Aorta (tissue), 5 donors: ENCODE measurements at regions not wholly inside any gene's neighbourhood (a gene's known extent, or its start where the extent isn't known, plus 50 kb on each side); places are given as distances from the start of the nearest gene placed in this dataset.

Source experiments
- ATAC-seq: fragments of 200-7000 bp; cut with Tn5 transposase; one replicate; pipeline ENCODE4 v1.9.1; 2022; ENCODE audit warnings: moderate library complexity; ENCODE audit not compliant: low FRiP score
- DNase-seq, 2 donors: peaks; one replicate each; pipeline ENCODE4 v3.0.0-alpha.2; 2020
- H3K27ac ChIP-seq, 2 donors: one replicate each; pipeline ENCODE4 v1.5.1; 2013; ENCODE audit warnings: low read length in 2 of 2, mild to moderate bottlenecking in 2 of 2, moderate library complexity in 2 of 2, control low read depth in 1 of 2, inconsistent platforms in 1 of 2, low read depth in 1 of 2
- H3K27me3 ChIP-seq, 2 donors: one replicate each; pipeline ENCODE4 v1.6.1; 2013; ENCODE audit warnings: control low read depth in 1 of 2, low read length in 1 of 2, mild to moderate bottlenecking in 1 of 2, moderate library complexity in 1 of 2; ENCODE audit not compliant: insufficient read depth in 2 of 2, control insufficient read depth in 1 of 2
- H3K36me3 ChIP-seq, 2 donors: one replicate each; pipeline ENCODE4 v1.6.1; 2013; ENCODE audit warnings: control low read depth in 1 of 2, low read length in 1 of 2, mild to moderate bottlenecking in 1 of 2; ENCODE audit not compliant: insufficient read depth in 2 of 2, control insufficient read depth in 1 of 2
- H3K4me1 ChIP-seq, 2 donors: one replicate each; pipeline ENCODE4 v1.6.1; 2013; ENCODE audit warnings: low read length in 2 of 2, control low read depth in 1 of 2, mild to moderate bottlenecking in 1 of 2, moderate library complexity in 1 of 2; ENCODE audit not compliant: insufficient read depth in 2 of 2, control insufficient read depth in 1 of 2
- H3K4me3 ChIP-seq, 2 donors: one replicate each; pipeline ENCODE4 v1.5.1; 2013; ENCODE audit warnings: low read length in 2 of 2, control low read depth in 1 of 2, mild to moderate bottlenecking in 1 of 2
- H3K9me3 ChIP-seq: one replicate; pipeline ENCODE4 v1.6.1; 2013; ENCODE audit warnings: mild to moderate bottlenecking, low read length; ENCODE audit not compliant: control insufficient read depth
- WGBS, 2 donors: extraction: QIAGEN DNeasy Blood & Tissue Kit; methylation state at CpG; one replicate each; pipeline ENCODE4 v1.1.7; 2013; 5-methylcytosine and 5-hydroxymethylcytosine counted together
- intact Hi-C, 2 donors: fragments of 100-400 bp; cut with DNase I; formaldehyde crosslinking; loops; one replicate each; pipeline versions ENCODE4 v1.14.2 to v1.15.0; 2022
- donor health status: healthy with polysubstance abuse.
- donor health status: Bipolar disorder and iron deficiency.
- donor health status: DM: no; HTN: no; CAD: no.
- donor health status: DM: no; HTN: no; CAD: no.
- donor health status: DM: yes; HTN: yes; CAD: no.

- H3K27ac ChIP-seq = no peak overlapping the region
- H3K36me3 ChIP-seq = no peaks in the 10 kb centered on the region
- H3K4me3 ChIP-seq = no peak overlapping the region
- peak; percentile 78 for ATAC-seq
- WGBS, 2 donors = 0 to 17% methylated on average over 5 of the region's 5 CpGs
- no peaks in the 10 kb centered on the region for H3K9me3 ChIP-seq
- no peaks in the 10 kb centered on the region for H3K4me1 ChIP-seq
- no peak for DNase-seq
- H3K27me3 ChIP-seq = no peaks in the 10 kb centered on the region
- intact Hi-C loops = no loop called here
Observed at GRCh38 chrX:39336671-39337311, 535.5 kb downstream of the MID1IP1 start.

DNA sequence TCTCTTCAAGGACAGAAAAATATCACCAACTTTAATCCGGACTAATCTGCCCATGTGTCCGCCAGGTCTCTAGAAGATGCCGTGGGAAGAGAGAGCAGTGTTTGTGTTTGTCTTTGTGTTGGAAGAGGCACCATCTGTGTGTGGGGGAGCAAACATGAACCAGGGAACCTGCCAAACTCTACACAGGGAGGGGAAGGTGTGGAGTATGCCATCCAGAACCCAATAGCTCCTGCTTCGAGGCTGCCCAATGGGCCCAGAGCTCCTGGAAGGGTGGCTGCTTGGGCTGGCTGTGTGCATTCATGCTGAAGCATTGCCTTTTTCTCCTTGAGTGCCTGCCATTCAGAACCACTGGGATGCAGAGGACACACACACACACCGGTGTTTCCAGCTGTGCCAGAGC, 536.2 kb downstream of the MID1IP1 start:
- DNase-seq = no peak
- WGBS, 2 donors = 30 to 46% methylated on average over 5 of the region's 5 CpGs
- Histone ChIP-seq H3K4me3 (no peak overlapping the region), H3K27ac (no peak overlapping the region), H3K27me3 (no peaks in the 10 kb centered on the region), H3K9me3 (no peaks in the 10 kb centered on the region), H3K36me3 (no peaks in the 10 kb centered on the region), H3K4me1 (no peaks in the 10 kb centered on the region)
- peak; percentile 19 for ATAC-seq
- intact Hi-C loops = no loop called here

DNA sequence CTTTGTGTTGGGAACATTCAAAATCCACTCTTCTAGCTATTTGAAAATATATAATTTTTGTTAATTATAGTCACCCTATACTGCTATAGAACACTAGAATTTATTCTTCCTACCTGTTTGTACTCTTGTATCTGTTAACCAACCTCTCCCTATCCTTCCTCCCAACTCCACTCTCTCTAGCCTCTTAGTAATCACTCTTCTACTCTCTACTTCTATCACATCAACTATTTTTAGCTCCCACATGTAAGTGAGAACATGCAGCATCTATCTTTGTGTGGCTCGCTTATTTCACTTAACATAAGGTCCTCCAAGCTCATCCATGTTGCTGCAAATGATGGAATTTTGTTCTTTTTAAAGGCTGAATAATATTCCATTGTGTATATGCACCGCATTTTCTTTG, 537.3 kb downstream of the MID1IP1 start:
- Histone ChIP-seq H3K4me3 (no peak overlapping the region), H3K27me3 (no peaks in the 10 kb centered on the region), H3K36me3 (no peaks in the 10 kb centered on the region), H3K27ac (no peak overlapping the region), H3K9me3 (no peaks in the 10 kb centered on the region), H3K4me1 (no peaks in the 10 kb centered on the region)
- intact Hi-C loops = no loop called here
- WGBS, 2 donors = 78 to 94% methylated on average over 2 of the region's 2 CpGs
- ATAC-seq = no peak
- no peak for DNase-seq

- no peaks in the 10 kb centered on the region for H3K36me3 ChIP-seq
- no peak overlapping the region for H3K4me3 ChIP-seq
- intact Hi-C loops = no loop called here
- no peaks in the 10 kb centered on the region for H3K27me3 ChIP-seq
- WGBS, 2 donors = 77 to 94% methylated on average over 5 of the region's 5 CpGs
- H3K27ac ChIP-seq = no peak overlapping the region
- H3K4me1 ChIP-seq = no peaks in the 10 kb centered on the region
- H3K9me3 ChIP-seq = no peaks in the 10 kb centered on the region
- no peak for ATAC-seq
- no peak for DNase-seq
Observed at GRCh38 chrX:39356119-39356807, 555.0 kb downstream of the MID1IP1 start.

- intact Hi-C loops = no loop called here
- Histone ChIP-seq H3K9me3 (no peaks in the 10 kb centered on the region), H3K4me3 (no peak overlapping the region), H3K36me3 (no peaks in the 10 kb centered on the region), H3K4me1 (no peaks in the 10 kb centered on the region), H3K27me3 (no peaks in the 10 kb centered on the region), H3K27ac (no peak overlapping the region)
- DNase-seq (no peak), ATAC-seq (no peak)
- 49 to 84% methylated on average over 1 of the region's 1 CpG for WGBS, 2 donors
Observed at GRCh38 chrX:39360101-39360500, 558.8 kb downstream of the MID1IP1 start.

DNA sequence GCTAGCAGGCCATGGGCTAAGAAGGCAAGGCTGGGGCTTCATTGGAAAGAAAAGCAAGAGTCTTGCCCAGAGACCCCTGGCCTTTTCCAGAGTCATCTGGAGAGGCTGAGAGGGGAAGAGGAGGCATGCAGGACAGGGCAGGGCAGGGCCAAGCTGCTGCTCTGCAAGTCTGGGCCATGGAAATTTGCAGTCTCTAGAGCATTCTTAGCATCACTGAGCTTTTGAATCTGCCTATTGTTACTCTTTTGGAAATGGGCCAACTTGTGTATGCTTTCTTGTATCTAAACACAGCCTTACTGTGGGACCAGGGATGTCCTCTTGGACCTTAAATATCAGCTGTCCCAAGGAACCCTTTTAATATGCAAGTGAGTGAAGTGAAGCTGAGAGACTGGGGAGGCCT, 560.5 kb downstream of the MID1IP1 start:
- no peak for ATAC-seq
- Histone ChIP-seq H3K4me1 (no peaks in the 10 kb centered on the region), H3K4me3 (no peak overlapping the region), H3K27me3 (no peaks in the 10 kb centered on the region), H3K27ac (no peak overlapping the region), H3K9me3 (no peaks in the 10 kb centered on the region), H3K36me3 (no peaks in the 10 kb centered on the region)
- DNase-seq = no peak
- intact Hi-C loops = no loop called here

- no peaks in the 10 kb centered on the region for H3K9me3 ChIP-seq
- DNase-seq (no peak), ATAC-seq (no peak)
- H3K36me3 ChIP-seq = no peaks in the 10 kb centered on the region
- no peak overlapping the region for H3K4me3 ChIP-seq
- no peak overlapping the region for H3K27ac ChIP-seq
- no peaks in the 10 kb centered on the region for H3K27me3 ChIP-seq
- intact Hi-C loops = no loop called here
- no peaks in the 10 kb centered on the region for H3K4me1 ChIP-seq
- 72 to 94% methylated on average over 5 of the region's 5 CpGs for WGBS, 2 donors
Observed at GRCh38 chrX:39367416-39367815, 566.2 kb downstream of the MID1IP1 start.

DNA sequence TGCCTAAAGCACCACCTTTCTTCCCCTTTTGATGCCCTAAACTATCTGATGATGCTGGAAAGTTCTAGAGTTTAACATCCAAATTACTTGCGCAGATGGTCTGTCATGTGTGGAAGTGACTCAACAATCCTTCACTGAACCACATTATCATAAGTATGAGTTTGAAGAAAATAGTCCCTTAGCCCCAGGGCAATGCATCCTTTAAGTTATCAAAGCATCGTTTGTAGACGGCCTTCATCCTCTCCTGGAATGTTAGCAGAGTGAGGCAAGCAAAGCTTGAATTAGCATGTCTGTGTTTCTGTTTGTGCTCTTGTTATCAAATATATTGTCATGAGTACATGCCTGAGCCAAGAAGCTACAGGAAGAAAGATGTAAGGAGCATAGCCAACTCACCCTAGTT, 570.9 kb downstream of the MID1IP1 start:
- H3K9me3 ChIP-seq = no peaks in the 10 kb centered on the region
- intact Hi-C loops = no loop called here
- no peaks in the 10 kb centered on the region for H3K4me1 ChIP-seq
- no peaks in the 10 kb centered on the region for H3K27me3 ChIP-seq
- no peak overlapping the region for H3K27ac ChIP-seq
- DNase-seq (no peak), ATAC-seq (no peak)
- 77 to 82% methylated on average over 3 of the region's 3 CpGs for WGBS, 2 donors
- no peaks in the 10 kb centered on the region for H3K36me3 ChIP-seq
- no peak overlapping the region for H3K4me3 ChIP-seq

- Histone ChIP-seq H3K27me3 (no peaks in the 10 kb centered on the region), H3K9me3 (no peaks in the 10 kb centered on the region), H3K27ac (no peak overlapping the region), H3K4me1 (no peaks in the 10 kb centered on the region), H3K36me3 (no peaks in the 10 kb centered on the region), H3K4me3 (no peak overlapping the region)
- intact Hi-C loops = no loop called here
- ATAC-seq (no peak), DNase-seq (no peak)
Observed at GRCh38 chrX:39377157-39377556, 575.9 kb downstream of the MID1IP1 start.
